ENCODE measurements at regions not wholly inside any gene's neighbourhood (a gene's known extent, or its start where the extent isn't known, plus 50 kb on each side); places are given as distances from the start of the nearest gene placed in this dataset.

DNA sequence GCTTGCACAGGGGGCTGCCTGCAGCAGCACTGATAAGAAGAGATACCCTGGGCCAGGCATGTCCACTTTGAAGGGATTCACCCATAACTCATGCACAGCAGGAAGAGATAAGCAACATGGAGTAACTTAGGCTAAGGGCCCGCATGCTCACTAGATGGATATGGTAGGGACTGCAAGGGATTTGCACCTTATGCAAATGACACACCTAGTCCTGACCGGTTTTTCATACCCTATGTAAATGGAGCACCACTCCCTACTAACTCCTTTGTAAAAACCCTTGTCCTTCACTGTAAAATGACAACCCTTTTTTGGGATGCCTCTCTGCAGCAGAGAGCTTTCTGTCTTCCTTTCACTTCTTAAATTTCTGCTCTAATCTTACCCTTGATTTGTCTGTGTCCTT, 658.9 kb upstream of the CCDC179 start:
- no peaks in the 10 kb centered on the region for H3K36me3 ChIP-seq
- no peaks in the 10 kb centered on the region for H3K4me1 ChIP-seq
- no peaks in the 10 kb centered on the region for H3K9me3 ChIP-seq
- no peak overlapping the region for H3K4me3 ChIP-seq (ENCODE audit: low read depth, low read length)
- DNase-seq: no peak
- TF ChIP-seq, protein P1, sequence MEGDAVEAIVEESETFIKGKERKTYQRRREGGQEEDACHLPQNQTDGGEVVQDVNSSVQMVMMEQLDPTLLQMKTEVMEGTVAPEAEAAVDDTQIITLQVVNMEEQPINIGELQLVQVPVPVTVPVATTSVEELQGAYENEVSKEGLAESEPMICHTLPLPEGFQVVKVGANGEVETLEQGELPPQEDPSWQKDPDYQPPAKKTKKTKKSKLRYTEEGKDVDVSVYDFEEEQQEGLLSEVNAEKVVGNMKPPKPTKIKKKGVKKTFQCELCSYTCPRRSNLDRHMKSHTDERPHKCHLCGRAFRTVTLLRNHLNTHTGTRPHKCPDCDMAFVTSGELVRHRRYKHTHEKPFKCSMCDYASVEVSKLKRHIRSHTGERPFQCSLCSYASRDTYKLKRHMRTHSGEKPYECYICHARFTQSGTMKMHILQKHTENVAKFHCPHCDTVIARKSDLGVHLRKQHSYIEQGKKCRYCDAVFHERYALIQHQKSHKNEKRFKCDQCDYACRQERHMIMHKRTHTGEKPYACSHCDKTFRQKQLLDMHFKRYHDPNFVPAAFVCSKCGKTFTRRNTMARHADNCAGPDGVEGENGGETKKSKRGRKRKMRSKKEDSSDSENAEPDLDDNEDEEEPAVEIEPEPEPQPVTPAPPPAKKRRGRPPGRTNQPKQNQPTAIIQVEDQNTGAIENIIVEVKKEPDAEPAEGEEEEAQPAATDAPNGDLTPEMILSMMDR (IDR thresholded peaks at IDR 0.05; ENCODE audit: low read depth, low read length): no peak
- H3K27me3 ChIP-seq: no peaks in the 10 kb centered on the region

- no peaks in the 10 kb centered on the region for H3K27me3 ChIP-seq
- H3K4me3 ChIP-seq (ENCODE audit: low read depth, low read length): no peak overlapping the region
- no peaks in the 10 kb centered on the region for H3K4me1 ChIP-seq
- no peaks in the 10 kb centered on the region for H3K9me3 ChIP-seq
- no peaks in the 10 kb centered on the region for H3K36me3 ChIP-seq
- TF ChIP-seq, protein P1 (IDR thresholded peaks at IDR 0.05; ENCODE audit: low read depth, low read length): no peak
- DNase-seq: no peak
These were observed 660.1 kb upstream of the CCDC179 start for GRCh38 chr11:23520226-23520960.

DNA sequence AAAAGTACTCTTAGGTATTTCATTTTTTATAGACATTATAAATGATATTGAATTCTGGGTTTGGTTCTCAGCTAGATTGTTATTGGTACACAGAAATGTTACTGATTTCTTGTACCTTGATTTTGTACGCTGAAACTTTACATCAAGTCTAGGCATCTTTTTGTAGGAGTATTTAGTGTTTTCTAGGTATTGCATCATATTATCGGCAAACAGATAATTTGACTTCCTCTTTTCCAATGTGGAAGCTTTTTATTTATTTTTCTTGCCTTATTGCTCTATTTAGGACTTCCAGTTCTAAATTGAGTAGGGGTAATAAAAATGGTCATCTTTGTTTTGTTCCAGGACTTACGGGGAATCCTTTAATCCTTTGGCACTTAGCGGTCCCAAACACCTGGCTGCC, 676.6 kb upstream of the CCDC179 start:
- H3K27me3 ChIP-seq: no peaks in the 10 kb centered on the region
- H3K4me3 ChIP-seq (ENCODE audit: low read depth, low read length): no peak overlapping the region
- no peak for DNase-seq
- no peaks in the 10 kb centered on the region for H3K36me3 ChIP-seq
- H3K4me1 ChIP-seq: no peaks in the 10 kb centered on the region; the same call in 1 of the 2 replicates
- TF ChIP-seq, protein P1 (IDR thresholded peaks at IDR 0.05; ENCODE audit: low read depth, low read length): no peak
- no peaks in the 10 kb centered on the region for H3K9me3 ChIP-seq

DNA sequence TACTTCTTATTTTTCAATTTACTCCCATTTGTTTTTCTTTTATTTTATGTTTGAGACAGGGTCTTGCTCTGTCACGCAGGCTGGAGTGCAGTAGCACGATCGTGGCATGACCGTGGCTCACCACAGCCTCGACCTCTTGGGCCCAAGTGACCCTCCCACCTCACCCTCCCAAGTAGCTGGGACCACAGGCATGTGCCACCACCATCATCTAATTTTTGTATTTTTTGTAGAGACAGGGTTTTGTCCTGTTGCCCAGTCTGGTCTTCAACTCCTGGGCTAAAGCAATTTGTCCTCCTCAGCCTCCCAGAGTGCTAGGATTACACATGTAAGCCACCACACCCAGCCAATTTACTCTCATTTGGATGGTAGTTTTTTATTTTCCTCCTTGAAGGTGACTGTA, 679.3 kb upstream of the CCDC179 start:
- Histone ChIP-seq H3K27me3 (no peaks in the 10 kb centered on the region), H3K4me3 (ENCODE audit: low read depth, low read length) (peak overlapping the region; percentile 7; the same call in 1 of the 2 replicates), H3K36me3 (no peaks in the 10 kb centered on the region), H3K9me3 (no peaks in the 10 kb centered on the region), H3K4me1 (no peaks in the 10 kb centered on the region; the same call in 1 of the 2 replicates)
- no peak for DNase-seq
- TF ChIP-seq, protein P1 (IDR thresholded peaks at IDR 0.05; ENCODE audit: low read depth, low read length): no peak

GRCh38 chr11:23540101-23540561, 679.9 kb upstream of the CCDC179 start:
- Histone ChIP-seq H3K36me3 (no peaks in the 10 kb centered on the region), H3K9me3 (no peaks in the 10 kb centered on the region), H3K27me3 (no peaks in the 10 kb centered on the region), H3K4me3 (ENCODE audit: low read depth, low read length) (peak overlapping the region; percentile 7; the same call in 1 of the 2 replicates), H3K4me1 (no peaks in the 10 kb centered on the region; the same call in 1 of the 2 replicates)
- no peak for DNase-seq
- TF ChIP-seq, protein P1 (IDR thresholded peaks at IDR 0.05; ENCODE audit: low read depth, low read length): peak; percentile 72

- Histone ChIP-seq H3K27me3 (no peaks in the 10 kb centered on the region), H3K9me3 (no peaks in the 10 kb centered on the region), H3K36me3 (no peaks in the 10 kb centered on the region), H3K4me1 (no peaks in the 10 kb centered on the region; the same call in 1 of the 2 replicates), H3K4me3 (ENCODE audit: low read depth, low read length) (no peak overlapping the region)
- TF ChIP-seq, protein P1 (IDR thresholded peaks at IDR 0.05; ENCODE audit: low read depth, low read length): no peak
- no peak for DNase-seq
These were observed 681.9 kb upstream of the CCDC179 start for GRCh38 chr11:23542189-23542588.
